KMS-11 (cell line): ENCODE measurements at regions not wholly inside any gene's neighbourhood (a gene's known extent, or its start where the extent isn't known, plus 50 kb on each side); places are given as distances from the start of the nearest gene placed in this dataset.

ENCODE experiments used
- H2AFZ ChIP-seq: fragments of 200-600 bp; sonication (generic); 2 replicates; pipeline ENCODE4 v1.6.1; 2016; ENCODE audit warnings: antibody characterized with exemption, mixed run types, low read depth
- H3K27ac ChIP-seq: fragments of 200-600 bp; sonication (generic); 2 replicates; pipeline ENCODE4 v1.6.1; 2016; ENCODE audit warnings: mild to moderate bottlenecking, mixed run types
- H3K27me3 ChIP-seq: fragments of 200-600 bp; sonication (generic); 2 replicates; pipeline ENCODE4 v1.6.1; 2017; ENCODE audit warnings: mild to moderate bottlenecking, low read depth, mixed run types, moderate library complexity; ENCODE audit not compliant: insufficient read depth
- H3K36me3 ChIP-seq: fragments of 200-600 bp; sonication (generic); 2 replicates; pipeline ENCODE4 v1.6.1; 2017; ENCODE audit warnings: mild to moderate bottlenecking, mixed run types; ENCODE audit not compliant: insufficient read depth
- H3K4me1 ChIP-seq: fragments of 200-600 bp; sonication (generic); 2 replicates; pipeline ENCODE4 v1.6.1; 2016; ENCODE audit warnings: mild to moderate bottlenecking, low read depth, mixed run types; ENCODE audit not compliant: poor library complexity, severe bottlenecking
- H3K4me2 ChIP-seq: fragments of 200-600 bp; sonication (generic); 2 replicates; pipeline ENCODE4 v1.7.0; 2016; ENCODE audit warnings: mild to moderate bottlenecking, mixed run types
- H3K4me3 ChIP-seq: fragments of 200-600 bp; sonication (generic); IDR thresholded peaks from 2 replicates; pipeline ENCODE4 v1.6.1; 2017; ENCODE audit warnings: low read depth, low read length, mixed read lengths; ENCODE audit not compliant: insufficient read depth
- H3K79me2 ChIP-seq: fragments of 200-600 bp; sonication (generic); 2 replicates; pipeline ENCODE4 v1.6.1; 2016; ENCODE audit warnings: low read depth, mixed run types; ENCODE audit not compliant: insufficient read depth
- H3K9ac ChIP-seq: fragments of 200-600 bp; sonication (generic); 2 replicates; pipeline ENCODE4 v1.6.1; 2016; ENCODE audit warnings: mild to moderate bottlenecking, mixed run types
- H4K20me1 ChIP-seq: fragments of 200-600 bp; sonication (generic); 2 replicates; pipeline ENCODE4 v1.6.1; 2016; ENCODE audit warnings: mild to moderate bottlenecking, mixed run types; ENCODE audit not compliant: insufficient read depth
- CTCF ChIP-seq: fragments of 200-600 bp; sonication (generic); conservative IDR thresholded peaks from 2 replicates; pipeline ENCODE4 v1.6.1; 2017; ENCODE audit warnings: low read depth, mild to moderate bottlenecking, antibody characterized with exemption, low read length, moderate library complexity, mixed read lengths

- Histone ChIP-seq H3K36me3 (no peaks in the 10 kb centered on the region), H3K27me3 (no peaks in the 10 kb centered on the region)
- no peak for TF ChIP-seq CTCF
Measured at GRCh38 chr12:67419810-67420209, 150.7 kb downstream of the CAND1 start.

DNA sequence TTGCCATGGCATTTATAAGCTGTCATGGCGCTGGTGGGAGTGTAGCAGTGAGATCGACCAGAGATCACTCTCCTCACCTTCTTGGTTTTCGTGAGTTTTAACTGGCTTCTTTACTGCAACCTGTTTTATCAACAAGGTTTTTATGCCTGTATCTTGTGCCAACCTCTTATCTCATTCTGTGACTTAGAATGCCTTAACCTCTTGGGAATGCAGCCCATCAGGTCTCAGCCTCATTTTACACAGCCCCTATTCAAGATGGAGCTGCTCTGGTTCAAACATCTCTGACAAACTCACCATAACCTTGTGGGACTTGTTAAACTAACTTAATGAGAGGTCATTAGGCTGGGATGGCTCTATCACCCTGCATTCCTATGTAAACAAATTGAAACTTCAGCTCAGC, 151.3 kb downstream of the CAND1 start:
- H4K20me1 ChIP-seq = no peaks in the 10 kb centered on the region
- H3K4me3 ChIP-seq = no peak overlapping the region
- no peaks in the 10 kb centered on the region for H3K79me2 ChIP-seq
- no peak overlapping the region for H3K4me2 ChIP-seq
- H3K27ac ChIP-seq = no peak overlapping the region
- TF ChIP-seq CTCF = no peak
- no peaks in the 10 kb centered on the region for H3K27me3 ChIP-seq
- peaks cover 9% of the 10 kb centered on the region for H3K4me1 ChIP-seq
- H3K36me3 ChIP-seq = no peaks in the 10 kb centered on the region
- no peak overlapping the region for H2AFZ ChIP-seq
- no peak overlapping the region for H3K9ac ChIP-seq

More at GRCh38 chr12:67419810-67420209, 150.7 kb downstream of the CAND1 start:
- Histone ChIP-seq H3K4me1 (peaks cover 10% of the 10 kb centered on the region), H3K9ac (no peak overlapping the region), H3K79me2 (no peaks in the 10 kb centered on the region), H4K20me1 (no peaks in the 10 kb centered on the region), H3K4me2 (no peak overlapping the region), H3K27ac (no peak overlapping the region), H2AFZ (no peak overlapping the region), H3K4me3 (no peak overlapping the region)

DNA sequence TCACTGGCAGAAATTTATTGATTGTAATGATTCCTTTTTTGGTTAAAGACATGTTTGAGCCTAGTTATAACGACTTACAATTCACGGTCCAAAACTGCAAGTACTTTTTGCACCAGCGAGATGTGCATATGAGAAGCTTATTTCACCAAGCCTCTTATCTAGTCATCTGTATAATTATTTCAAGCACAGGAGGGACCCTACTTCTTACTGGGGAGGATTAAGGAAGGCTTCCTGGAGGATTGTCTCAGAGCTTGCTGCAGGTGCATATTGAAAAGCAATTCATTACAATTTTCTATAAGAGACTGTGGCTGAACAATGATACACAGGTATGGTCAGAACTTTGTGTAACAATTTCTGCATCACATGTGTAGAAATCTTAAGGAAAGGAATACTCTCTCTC, 152.9 kb downstream of the CAND1 start:
- H3K4me3 ChIP-seq = no peak overlapping the region
- no peaks in the 10 kb centered on the region for H3K27me3 ChIP-seq
- no peak overlapping the region for H2AFZ ChIP-seq
- no peaks in the 10 kb centered on the region for H3K79me2 ChIP-seq
- no peak overlapping the region for H3K9ac ChIP-seq
- H3K4me1 ChIP-seq = peaks cover 22% of the 10 kb centered on the region
- TF ChIP-seq CTCF = no peak
- H3K4me2 ChIP-seq = no peak overlapping the region
- H3K27ac ChIP-seq = no peak overlapping the region
- H4K20me1 ChIP-seq = no peaks in the 10 kb centered on the region
- no peaks in the 10 kb centered on the region for H3K36me3 ChIP-seq

GRCh38 chr12:67424784-67425183, 155.6 kb downstream of the CAND1 start:
- no peak for TF ChIP-seq CTCF
- Histone ChIP-seq H3K4me1 (peaks cover 29% of the 10 kb centered on the region), H3K4me2 (no peak overlapping the region), H3K79me2 (no peaks in the 10 kb centered on the region), H3K9ac (no peak overlapping the region), H3K27ac (no peak overlapping the region), H3K27me3 (no peaks in the 10 kb centered on the region), H4K20me1 (no peaks in the 10 kb centered on the region), H2AFZ (no peak overlapping the region), H3K36me3 (no peaks in the 10 kb centered on the region), H3K4me3 (no peak overlapping the region)

DNA sequence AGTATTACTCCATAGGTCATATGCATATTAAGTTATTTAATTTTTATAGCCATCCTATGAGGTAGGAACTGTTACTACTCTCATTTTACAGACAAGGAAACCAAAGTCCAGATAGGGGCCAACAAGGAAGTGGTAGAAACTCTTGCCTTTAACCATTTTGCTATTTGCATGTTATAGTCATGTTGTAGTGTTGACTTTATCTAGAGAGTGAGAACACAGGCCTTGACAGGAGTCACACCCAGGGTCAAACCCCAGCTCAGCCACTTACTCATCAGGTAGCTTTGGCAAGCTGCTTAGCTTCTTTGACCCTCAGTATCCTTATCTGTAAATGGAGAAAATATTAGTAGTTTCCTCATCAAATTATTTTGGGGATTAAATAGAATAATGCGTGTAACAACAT, 156.2 kb downstream of the CAND1 start:
- no peak overlapping the region for H3K27ac ChIP-seq
- H2AFZ ChIP-seq = no peak overlapping the region
- no peaks in the 10 kb centered on the region for H3K36me3 ChIP-seq
- peaks cover 29% of the 10 kb centered on the region for H3K4me1 ChIP-seq
- H3K79me2 ChIP-seq = no peaks in the 10 kb centered on the region
- H3K4me2 ChIP-seq = no peak overlapping the region
- no peak for TF ChIP-seq CTCF
- H3K27me3 ChIP-seq = no peaks in the 10 kb centered on the region
- H3K4me3 ChIP-seq = no peak overlapping the region
- no peak overlapping the region for H3K9ac ChIP-seq
- no peaks in the 10 kb centered on the region for H4K20me1 ChIP-seq
